K562 (cell line): ENCODE measurements at regions not wholly inside any gene's neighbourhood (a gene's known extent, or its start where the extent isn't known, plus 50 kb on each side); places are given as distances from the start of the nearest gene placed in this dataset.

Experiments
- CBFB ChIP-seq: sonication (generic); formaldehyde crosslinking; IDR thresholded peaks from 2 replicates; pipeline ENCODE4 v1.4.0; 2020; ENCODE audit warnings: mild to moderate bottlenecking, missing genetic modification reagents
- ETV6 ChIP-seq, 3 experiments: fragments of 150-350 bp in 1 of 3; sonication (generic) in 1 of 3; formaldehyde crosslinking in 1 of 3; IDR thresholded peaks; 2 replicates each; pipeline versions ENCODE4 v1.6.1 to v1.8.0; 2014 to 2022; ENCODE audit warnings: borderline replicate concordance in 2 of 3, low read depth in 2 of 3, antibody characterized with exemption in 1 of 3, low read length in 1 of 3, mild to moderate bottlenecking in 1 of 3, missing genetic modification reagents in 1 of 3
- ZNF217 ChIP-seq: sonication (generic); formaldehyde crosslinking; IDR thresholded peaks from 2 replicates; pipeline ENCODE4 v1.8.0; 2022; ENCODE audit warnings: mild to moderate bottlenecking, missing genetic modification reagents
- ZNF431 ChIP-seq: sonication (generic); formaldehyde crosslinking; IDR thresholded peaks from 2 replicates; pipeline ENCODE4 v1.8.0; 2022; ENCODE audit warnings: mild to moderate bottlenecking, missing genetic modification reagents
- ZNF589 ChIP-seq: fragments of 200-800 bp; sonication (Bioruptor generic); IDR thresholded peaks from 2 replicates; pipeline ENCODE4 v1.6.1; 2016; ENCODE audit warnings: low read depth, missing genetic modification characterization, missing compliant biosample characterization
- TF ChIP-seq, protein P1 (sequence below): fragments of 250-450 bp; sonication (Bioruptor Pico); IDR thresholded peaks from 2 replicates; pipeline ENCODE4 v1.5.1; 2021; ENCODE audit warnings: mild to moderate bottlenecking
- TF ChIP-seq, protein P2 (sequence below): fragments of 250-450 bp; sonication (Bioruptor Pico); IDR thresholded peaks from 2 replicates; pipeline ENCODE4 v1.9.0; 2021; ENCODE audit warnings: mild to moderate bottlenecking
- TF ChIP-seq, protein P3 (sequence below): fragments of 450-650 bp; IDR thresholded peaks from 2 replicates; pipeline ENCODE4 v1.6.1; 2016; ENCODE audit warnings: antibody characterized with exemption
- TF ChIP-seq, protein P4 (sequence below): sonication (generic); formaldehyde crosslinking; IDR thresholded peaks from 2 replicates; pipeline ENCODE4 v1.8.0; 2022; ENCODE audit warnings: mild to moderate bottlenecking, missing genetic modification reagents

DNA sequence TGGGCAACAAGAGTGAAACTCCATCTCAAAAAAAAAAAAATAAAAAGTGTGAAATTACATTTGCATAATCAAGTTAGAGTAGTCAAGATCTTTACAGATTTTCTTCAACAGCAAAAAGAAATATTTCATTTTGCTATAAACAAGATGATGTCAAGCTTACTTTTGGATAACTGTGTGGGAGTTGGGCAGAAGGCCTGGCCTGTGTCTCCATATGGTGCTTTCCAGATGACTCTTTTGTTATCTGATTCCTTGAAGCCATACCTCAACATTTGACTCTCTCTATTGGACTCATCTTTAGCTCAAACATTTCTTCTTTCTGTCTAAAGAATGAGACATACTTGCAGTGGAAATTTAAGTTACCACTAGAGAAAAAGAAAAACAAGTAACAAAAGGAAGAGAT, 246.8 kb downstream of the MSX2 start (continued):
- no peak for TF ChIP-seq ZNF217 (CRISPR knock-in tag)
- TF ChIP-seq, protein P1, sequence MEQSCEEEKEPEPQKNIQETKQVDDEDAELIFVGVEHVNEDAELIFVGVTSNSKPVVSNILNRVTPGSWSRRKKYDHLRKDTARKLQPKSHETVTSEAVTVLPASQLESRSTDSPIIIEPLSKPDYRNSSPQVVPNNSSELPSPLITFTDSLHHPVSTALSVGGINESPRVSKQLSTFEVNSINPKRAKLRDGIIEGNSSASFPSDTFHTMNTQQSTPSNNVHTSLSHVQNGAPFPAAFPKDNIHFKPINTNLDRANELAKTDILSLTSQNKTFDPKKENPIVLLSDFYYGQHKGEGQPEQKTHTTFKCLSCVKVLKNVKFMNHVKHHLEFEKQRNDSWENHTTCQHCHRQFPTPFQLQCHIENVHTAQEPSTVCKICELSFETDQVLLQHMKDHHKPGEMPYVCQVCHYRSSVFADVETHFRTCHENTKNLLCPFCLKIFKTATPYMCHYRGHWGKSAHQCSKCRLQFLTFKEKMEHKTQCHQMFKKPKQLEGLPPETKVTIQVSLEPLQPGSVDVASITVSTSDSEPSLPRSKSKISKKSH (CRISPR knock-in tag), result no peak
- TF ChIP-seq, protein P2, sequence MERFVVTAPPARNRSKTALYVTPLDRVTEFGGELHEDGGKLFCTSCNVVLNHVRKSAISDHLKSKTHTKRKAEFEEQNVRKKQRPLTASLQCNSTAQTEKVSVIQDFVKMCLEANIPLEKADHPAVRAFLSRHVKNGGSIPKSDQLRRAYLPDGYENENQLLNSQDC (CRISPR knock-in tag), result no peak
- TF ChIP-seq, protein P3, sequence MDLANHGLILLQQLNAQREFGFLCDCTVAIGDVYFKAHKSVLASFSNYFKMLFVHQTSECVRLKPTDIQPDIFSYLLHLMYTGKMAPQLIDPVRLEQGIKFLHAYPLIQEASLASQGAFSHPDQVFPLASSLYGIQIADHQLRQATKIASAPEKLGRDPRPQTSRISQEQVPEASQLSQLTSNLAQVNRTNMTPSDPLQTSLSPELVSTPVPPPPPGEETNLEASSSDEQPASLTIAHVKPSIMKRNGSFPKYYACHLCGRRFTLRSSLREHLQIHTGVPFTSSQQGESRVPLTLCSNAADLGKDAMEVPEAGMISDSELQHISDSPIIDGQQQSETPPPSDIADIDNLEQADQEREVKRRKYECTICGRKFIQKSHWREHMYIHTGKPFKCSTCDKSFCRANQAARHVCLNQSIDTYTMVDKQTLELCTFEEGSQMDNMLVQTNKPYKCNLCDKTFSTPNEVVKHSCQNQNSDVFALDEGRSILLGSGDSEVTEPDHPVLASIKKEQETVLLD, result no peak
- TF ChIP-seq CBFB (CRISPR knock-in tag), result no peak
- TF ChIP-seq, protein P4, sequence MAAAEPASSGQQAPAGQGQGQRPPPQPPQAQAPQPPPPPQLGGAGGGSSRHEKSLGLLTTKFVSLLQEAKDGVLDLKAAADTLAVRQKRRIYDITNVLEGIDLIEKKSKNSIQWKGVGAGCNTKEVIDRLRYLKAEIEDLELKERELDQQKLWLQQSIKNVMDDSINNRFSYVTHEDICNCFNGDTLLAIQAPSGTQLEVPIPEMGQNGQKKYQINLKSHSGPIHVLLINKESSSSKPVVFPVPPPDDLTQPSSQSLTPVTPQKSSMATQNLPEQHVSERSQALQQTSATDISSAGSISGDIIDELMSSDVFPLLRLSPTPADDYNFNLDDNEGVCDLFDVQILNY (CRISPR knock-in tag), result no peak
- no peak for TF ChIP-seq ETV6 (IDR thresholded peaks at IDR 0.05; ENCODE audit: borderline replicate concordance in 1 of 2, low read depth in 2 of 2, low read length in 1 of 2)
- no peak for TF ChIP-seq ETV6 (CRISPR knock-in tag; IDR thresholded peaks at IDR 0.05; ENCODE audit: borderline replicate concordance)
- TF ChIP-seq ZNF589 (CRISPR knock-in tag), result no peak
- TF ChIP-seq ZNF431 (CRISPR knock-in tag), result no peak
